ENCODE measurements at regions not wholly inside any gene's neighbourhood (a gene's known extent, or its start where the extent isn't known, plus 50 kb on each side); places are given as distances from the start of the nearest gene placed in this dataset.
A peak's percentile ranks its signal among the peaks of the same experiment; 100 is the strongest.

DNA sequence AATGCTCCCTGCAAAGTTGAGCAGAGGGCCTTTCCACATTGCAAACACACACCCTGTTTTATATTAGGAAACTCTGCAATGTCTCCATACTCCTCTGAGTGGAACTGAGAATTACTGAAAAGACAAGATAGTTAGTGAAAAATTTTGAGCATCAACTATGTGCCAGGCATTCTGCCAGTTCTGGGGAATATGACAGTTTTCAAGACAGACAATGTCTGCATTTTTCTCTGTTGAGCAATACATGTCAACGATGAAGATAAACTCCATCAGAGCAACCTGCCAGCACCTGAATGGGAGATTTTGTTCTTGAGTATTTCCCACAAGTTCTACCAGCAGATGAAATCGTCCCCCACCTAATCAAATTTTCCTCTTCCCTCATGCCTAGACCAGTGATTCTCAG, 203.4 kb upstream of the BMPER start:
- no peaks in the 10 kb centered on the region for H3K79me2 ChIP-seq (ENCODE audit: insufficient read depth, low read length)
- H3K4me3 ChIP-seq (replicated peaks in 1 of 3; ENCODE audit: insufficient read depth in 1 of 3, low read depth in 2 of 3, low read length in 3 of 3) = no peak overlapping the region
- ChIA-PET CTCF (ENCODE audit: low intra/inter-chr PET ratio, low total read pairs) (no interaction called here), POLR2A (no interaction called here)
- ATAC-seq (no peak), DNase-seq (ENCODE audit: low spot score) (no peak), FAIRE-seq (no peak)
- peak; percentile 49 for TF ChIP-seq CEBPG (CRISPR knock-in tag; IDR thresholded peaks at IDR 0.05)
- peak; percentile 50; the same call in 1 of the 2 replicates for TF ChIP-seq CEBPB (IDR thresholded peaks at IDR 0.05; ENCODE audit: borderline replicate concordance, low read depth, low read length)
- no peak for TF ChIP-seq BHLHE40 (IDR thresholded peaks at IDR 0.05; ENCODE audit: low read length)
- TF ChIP-seq ZNF205 (CRISPR knock-in tag; IDR thresholded peaks at IDR 0.05) = peak; percentile 99
- intact Hi-C loops (cut with micrococcal nuclease; ENCODE audit: unreplicated experiment) = no loop called here
- peaks cover 76% of the 10 kb centered on the region for H3K4me1 ChIP-seq (ENCODE audit: insufficient read depth, low read length)
- WGBS (ENCODE audit: low lambda C conversion rate) = 8% methylated on average over 2 of the region's 2 CpGs
- no peaks in the 10 kb centered on the region for H4K20me1 ChIP-seq (ENCODE audit: insufficient read depth, low read length)
- H3K4me2 ChIP-seq (ENCODE audit: low read depth, low read length) = no peak overlapping the region
- in situ Hi-C loops (cut with HindIII; ENCODE audit: extremely low pct_ligation_motif_present, low pct_unique_long_range_greater_than_20kb) = loop anchor here (25.0 kb wide), 1 partner anchor 515 kb away; no protein-coding TSS in a partner anchor
- H3K9ac ChIP-seq (ENCODE audit: insufficient read depth, low read depth, low read length) = no peak overlapping the region
- H3K36me3 ChIP-seq (replicated peaks in 1 of 2; ENCODE audit: control insufficient read depth in 1 of 2, insufficient read depth in 2 of 2, low read length in 2 of 2) = no peaks in the 10 kb centered on the region
- BruUV-seq (replicated peaks) = no TSS peak
- H3K27ac ChIP-seq (ENCODE audit: extremely low read length, insufficient read depth, low read length) = no peak overlapping the region
- H2AFZ ChIP-seq (ENCODE audit: low read length) = no peak overlapping the region
- H3K27me3 ChIP-seq (ENCODE audit: control insufficient read depth in 1 of 2, insufficient read depth in 2 of 2, low read length in 2 of 2) = no peaks in the 10 kb centered on the region
- no peaks in the 10 kb centered on the region for H3K9me3 ChIP-seq (ENCODE audit: low read length)

DNA sequence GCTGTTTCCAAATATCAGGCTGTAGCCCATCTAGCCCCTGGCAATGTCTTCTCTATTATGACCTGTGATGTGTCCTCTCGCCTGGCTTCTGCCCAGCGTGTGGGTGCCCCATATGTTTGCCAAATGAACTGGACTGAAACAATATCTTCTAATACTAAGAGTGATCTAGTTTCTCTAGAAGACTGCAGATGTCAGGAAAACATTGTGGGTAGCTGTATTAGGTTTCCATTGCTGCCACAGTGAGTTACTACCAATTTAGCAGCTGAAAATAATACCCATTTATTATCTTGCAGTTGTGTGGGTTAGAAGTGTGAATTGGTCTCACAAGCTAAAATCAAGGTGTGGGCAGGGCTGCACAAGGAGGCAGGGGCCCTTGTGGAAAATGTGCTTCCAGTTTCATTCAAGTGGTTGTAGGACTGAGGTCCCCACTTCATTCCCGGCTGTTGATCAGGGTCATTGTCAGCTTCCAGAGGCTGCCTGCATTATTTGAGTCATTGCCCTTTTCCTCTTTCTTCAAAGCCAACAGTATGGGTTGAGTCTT, 202.8 kb upstream of the BMPER start:
- CTCF ChIA-PET (ENCODE audit: low intra/inter-chr PET ratio, low total read pairs) = no interaction called here
- no peak for TF ChIP-seq FLYWCH1 (CRISPR knock-in tag; IDR thresholded peaks at IDR 0.05)
- no peak for TF ChIP-seq KAT7 (CRISPR knock-in tag; IDR thresholded peaks at IDR 0.05; ENCODE audit: borderline replicate concordance)
- TF ChIP-seq, protein P1, sequence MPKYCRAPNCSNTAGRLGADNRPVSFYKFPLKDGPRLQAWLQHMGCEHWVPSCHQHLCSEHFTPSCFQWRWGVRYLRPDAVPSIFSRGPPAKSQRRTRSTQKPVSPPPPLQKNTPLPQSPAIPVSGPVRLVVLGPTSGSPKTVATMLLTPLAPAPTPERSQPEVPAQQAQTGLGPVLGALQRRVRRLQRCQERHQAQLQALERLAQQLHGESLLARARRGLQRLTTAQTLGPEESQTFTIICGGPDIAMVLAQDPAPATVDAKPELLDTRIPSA (CRISPR knock-in tag; IDR thresholded peaks at IDR 0.05; ENCODE audit: borderline replicate concordance) = no peak
- TF ChIP-seq KMT2B (CRISPR knock-in tag; IDR thresholded peaks at IDR 0.05) = no peak
- TF ChIP-seq, protein P2, sequence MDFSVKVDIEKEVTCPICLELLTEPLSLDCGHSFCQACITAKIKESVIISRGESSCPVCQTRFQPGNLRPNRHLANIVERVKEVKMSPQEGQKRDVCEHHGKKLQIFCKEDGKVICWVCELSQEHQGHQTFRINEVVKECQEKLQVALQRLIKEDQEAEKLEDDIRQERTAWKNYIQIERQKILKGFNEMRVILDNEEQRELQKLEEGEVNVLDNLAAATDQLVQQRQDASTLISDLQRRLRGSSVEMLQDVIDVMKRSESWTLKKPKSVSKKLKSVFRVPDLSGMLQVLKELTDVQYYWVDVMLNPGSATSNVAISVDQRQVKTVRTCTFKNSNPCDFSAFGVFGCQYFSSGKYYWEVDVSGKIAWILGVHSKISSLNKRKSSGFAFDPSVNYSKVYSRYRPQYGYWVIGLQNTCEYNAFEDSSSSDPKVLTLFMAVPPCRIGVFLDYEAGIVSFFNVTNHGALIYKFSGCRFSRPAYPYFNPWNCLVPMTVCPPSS (IDR thresholded peaks at IDR 0.05) = no peak
- TF ChIP-seq, protein P3, sequence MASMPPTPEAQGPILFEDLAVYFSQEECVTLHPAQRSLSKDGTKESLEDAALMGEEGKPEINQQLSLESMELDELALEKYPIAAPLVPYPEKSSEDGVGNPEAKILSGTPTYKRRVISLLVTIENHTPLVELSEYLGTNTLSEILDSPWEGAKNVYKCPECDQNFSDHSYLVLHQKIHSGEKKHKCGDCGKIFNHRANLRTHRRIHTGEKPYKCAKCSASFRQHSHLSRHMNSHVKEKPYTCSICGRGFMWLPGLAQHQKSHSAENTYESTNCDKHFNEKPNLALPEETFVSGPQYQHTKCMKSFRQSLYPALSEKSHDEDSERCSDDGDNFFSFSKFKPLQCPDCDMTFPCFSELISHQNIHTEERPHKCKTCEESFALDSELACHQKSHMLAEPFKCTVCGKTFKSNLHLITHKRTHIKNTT (CRISPR knock-in tag; IDR thresholded peaks at IDR 0.05) = no peak
- TF ChIP-seq POGZ (CRISPR knock-in tag; IDR thresholded peaks at IDR 0.05) = no peak
- TF ChIP-seq CREB1 (IDR thresholded peaks at IDR 0.05) = no peak
- TF ChIP-seq CREB1 (CRISPR knock-in tag; IDR thresholded peaks at IDR 0.05) = no peak
- no peak for TF ChIP-seq CBX5 (CRISPR knock-in tag; IDR thresholded peaks at IDR 0.05; ENCODE audit: borderline replicate concordance)
- TF ChIP-seq ZNF138 (CRISPR knock-in tag; IDR thresholded peaks at IDR 0.05; ENCODE audit: low read depth) = no peak
- TF ChIP-seq, protein P4, sequence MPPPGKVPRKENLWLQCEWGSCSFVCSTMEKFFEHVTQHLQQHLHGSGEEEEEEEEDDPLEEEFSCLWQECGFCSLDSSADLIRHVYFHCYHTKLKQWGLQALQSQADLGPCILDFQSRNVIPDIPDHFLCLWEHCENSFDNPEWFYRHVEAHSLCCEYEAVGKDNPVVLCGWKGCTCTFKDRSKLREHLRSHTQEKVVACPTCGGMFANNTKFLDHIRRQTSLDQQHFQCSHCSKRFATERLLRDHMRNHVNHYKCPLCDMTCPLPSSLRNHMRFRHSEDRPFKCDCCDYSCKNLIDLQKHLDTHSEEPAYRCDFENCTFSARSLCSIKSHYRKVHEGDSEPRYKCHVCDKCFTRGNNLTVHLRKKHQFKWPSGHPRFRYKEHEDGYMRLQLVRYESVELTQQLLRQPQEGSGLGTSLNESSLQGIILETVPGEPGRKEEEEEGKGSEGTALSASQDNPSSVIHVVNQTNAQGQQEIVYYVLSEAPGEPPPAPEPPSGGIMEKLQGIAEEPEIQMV (CRISPR knock-in tag; IDR thresholded peaks at IDR 0.05; ENCODE audit: low read depth) = no peak
- TF ChIP-seq PAWR (CRISPR knock-in tag; IDR thresholded peaks at IDR 0.05; ENCODE audit: borderline replicate concordance) = no peak

More for the DNA sequence above, 202.8 kb upstream of the BMPER start:
- no peak for DNase-seq (ENCODE audit: low spot score)
- Histone ChIP-seq H3K79me2 (ENCODE audit: insufficient read depth, low read length) (no peaks in the 10 kb centered on the region), H3K36me3 (replicated peaks in 1 of 2; ENCODE audit: control insufficient read depth in 1 of 2, insufficient read depth in 2 of 2, low read length in 2 of 2) (no peaks in the 10 kb centered on the region), H2AFZ (ENCODE audit: low read length) (no peak overlapping the region), H3K4me2 (ENCODE audit: low read depth, low read length) (no peak overlapping the region), H3K27me3 (ENCODE audit: control insufficient read depth in 1 of 2, insufficient read depth in 2 of 2, low read length in 2 of 2) (no peaks in the 10 kb centered on the region), H3K4me3 (replicated peaks in 1 of 3; ENCODE audit: insufficient read depth in 1 of 3, low read depth in 2 of 3, low read length in 3 of 3) (no peak overlapping the region), H3K9ac (ENCODE audit: insufficient read depth, low read depth, low read length) (no peak overlapping the region), H3K27ac (ENCODE audit: extremely low read length, insufficient read depth, low read length) (no peak overlapping the region), H3K4me1 (ENCODE audit: insufficient read depth, low read length) (peaks cover 74% of the 10 kb centered on the region), H4K20me1 (ENCODE audit: insufficient read depth, low read length) (no peaks in the 10 kb centered on the region), H3K9me3 (ENCODE audit: low read length) (no peaks in the 10 kb centered on the region)
- no peak for ATAC-seq
- intact Hi-C loops (cut with micrococcal nuclease; ENCODE audit: unreplicated experiment) = no loop called here
- no TSS peak for BruUV-seq (replicated peaks)
- FAIRE-seq = no peak
- in situ Hi-C loops (cut with HindIII; ENCODE audit: extremely low pct_ligation_motif_present, low pct_unique_long_range_greater_than_20kb) = loop anchor here (25.0 kb wide), 1 partner anchor 515 kb away; no protein-coding TSS in a partner anchor
- POLR2A ChIA-PET = no interaction called here
- WGBS (ENCODE audit: low lambda C conversion rate) = 71% methylated on average over 3 of the region's 3 CpGs

All from HepG2 (cell line).